Ishikawa (cell line): ENCODE measurements at regions not wholly inside any gene's neighbourhood (a gene's known extent, or its start where the extent isn't known, plus 50 kb on each side); places are given as distances from the start of the nearest gene placed in this dataset.

Experiments used
- CEBPB ChIP-seq: IDR thresholded peaks from 2 replicates; pipeline ENCODE4 v1.6.1; 2012
- EP300 ChIP-seq: IDR thresholded peaks from 2 replicates; pipeline ENCODE4 v1.6.1; 2012; ENCODE audit warnings: borderline replicate concordance
- FOXM1 ChIP-seq: IDR thresholded peaks from 2 replicates; pipeline ENCODE4 v1.6.1; 2012; ENCODE audit warnings: low read depth, borderline replicate concordance
- MAX ChIP-seq: IDR thresholded peaks from 2 replicates; pipeline ENCODE4 v1.6.1; 2012
- RAD21 ChIP-seq: IDR thresholded peaks from 2 replicates; pipeline ENCODE4 v1.6.1; 2012; ENCODE audit warnings: low read depth
- REST ChIP-seq: IDR thresholded peaks from 2 replicates; pipeline ENCODE4 v1.6.1; 2012; ENCODE audit warnings: low read depth, mild to moderate bottlenecking
- TAF1 ChIP-seq: IDR thresholded peaks from 2 replicates; pipeline ENCODE4 v1.6.1; 2012; ENCODE audit warnings: low read depth, mild to moderate bottlenecking
- TCF12 ChIP-seq: IDR thresholded peaks from 2 replicates; pipeline ENCODE4 v1.6.1; 2012; ENCODE audit warnings: low read depth
- YY1 ChIP-seq: IDR thresholded peaks from 2 replicates; pipeline ENCODE4 v1.6.1; 2012; ENCODE audit warnings: low read depth

GRCh38 chr3:94645790-94646189 is 582.9 kb downstream of the NSUN3 start:
- TF ChIP-seq TAF1 (no peak), CEBPB (no peak), EP300 (no peak), TCF12 (no peak), MAX (no peak), RAD21 (no peak), YY1 (no peak), FOXM1 (no peak), REST (no peak)
